ENCODE measurements at regions not wholly inside any gene's neighbourhood (a gene's known extent, or its start where the extent isn't known, plus 50 kb on each side); places are given as distances from the start of the nearest gene placed in this dataset.

GRCh38 chr4:178288462-178288861 lies 846.2 kb upstream of the AGA start:
- Histone ChIP-seq H2AFZ (ENCODE audit: low read length) (no peak overlapping the region), H3K27ac (ENCODE audit: extremely low read length, insufficient read depth, low read length) (no peak overlapping the region), H3K4me1 (ENCODE audit: insufficient read depth, low read length) (no peaks in the 10 kb centered on the region), H3K4me3 (replicated peaks in 1 of 3; ENCODE audit: insufficient read depth in 1 of 3, low read depth in 2 of 3, low read length in 3 of 3) (no peak overlapping the region), H3K79me2 (ENCODE audit: insufficient read depth, low read length) (no peaks in the 10 kb centered on the region), H3K9me3 (ENCODE audit: low read length) (no peaks in the 10 kb centered on the region), H3K4me2 (ENCODE audit: low read depth, low read length) (no peak overlapping the region), H3K36me3 (replicated peaks in 1 of 2; ENCODE audit: control insufficient read depth in 1 of 2, insufficient read depth in 2 of 2, low read length in 2 of 2) (no peaks in the 10 kb centered on the region), H3K9ac (ENCODE audit: insufficient read depth, low read depth, low read length) (no peak overlapping the region), H4K20me1 (ENCODE audit: insufficient read depth, low read length) (no peaks in the 10 kb centered on the region), H3K27me3 (ENCODE audit: control insufficient read depth in 1 of 2, insufficient read depth in 2 of 2, low read length in 2 of 2) (no peaks in the 10 kb centered on the region)
- no TSS peak for BruUV-seq (replicated peaks)
- FAIRE-seq (no peak), ATAC-seq (no peak), DNase-seq (ENCODE audit: low spot score) (no peak)
- CTCF ChIA-PET (ENCODE audit: low intra/inter-chr PET ratio, low total read pairs) = no interaction called here
- no peak for TF ChIP-seq ZNF33A (CRISPR knock-in tag; IDR thresholded peaks at IDR 0.05; ENCODE audit: borderline replicate concordance)
- no peak for TF ChIP-seq HDAC2 (CRISPR knock-in tag; IDR thresholded peaks at IDR 0.05)
- TF ChIP-seq HES4 (CRISPR knock-in tag; IDR thresholded peaks at IDR 0.05; ENCODE audit: borderline replicate concordance) = no peak
- TF ChIP-seq ZNF230 (CRISPR knock-in tag; IDR thresholded peaks at IDR 0.05) = no peak
- TF ChIP-seq ZNF564 (CRISPR knock-in tag; IDR thresholded peaks at IDR 0.05) = no peak
- TF ChIP-seq TAF1 (CRISPR knock-in tag; IDR thresholded peaks at IDR 0.05) = no peak
- no peak for TF ChIP-seq BCL3 (CRISPR knock-in tag; IDR thresholded peaks at IDR 0.05)
- intact Hi-C loops (cut with micrococcal nuclease; ENCODE audit: unreplicated experiment) = no loop called here
- in situ Hi-C loops (cut with HindIII; ENCODE audit: extremely low pct_ligation_motif_present, low pct_unique_long_range_greater_than_20kb) = no loop called here
- POLR2A ChIA-PET = no interaction called here

- FAIRE-seq (no peak), ATAC-seq (no peak), DNase-seq (ENCODE audit: low spot score) (no peak)
- H3K36me3 ChIP-seq (replicated peaks in 1 of 2; ENCODE audit: control insufficient read depth in 1 of 2, insufficient read depth in 2 of 2, low read length in 2 of 2) = no peaks in the 10 kb centered on the region
- H3K4me1 ChIP-seq (ENCODE audit: insufficient read depth, low read length) = no peaks in the 10 kb centered on the region
- H3K4me3 ChIP-seq (replicated peaks in 1 of 3; ENCODE audit: insufficient read depth in 1 of 3, low read depth in 2 of 3, low read length in 3 of 3) = no peak overlapping the region
- H3K79me2 ChIP-seq (ENCODE audit: insufficient read depth, low read length) = no peaks in the 10 kb centered on the region
- no peak overlapping the region for H3K9ac ChIP-seq (ENCODE audit: insufficient read depth, low read depth, low read length)
- POLR2A ChIA-PET = no interaction called here
- H2AFZ ChIP-seq (ENCODE audit: low read length) = no peak overlapping the region
- H3K27ac ChIP-seq (ENCODE audit: extremely low read length, insufficient read depth, low read length) = no peak overlapping the region
- no peaks in the 10 kb centered on the region for H3K9me3 ChIP-seq (ENCODE audit: low read length)
- intact Hi-C loops (cut with micrococcal nuclease; ENCODE audit: unreplicated experiment) = no loop called here
- H3K27me3 ChIP-seq (ENCODE audit: control insufficient read depth in 1 of 2, insufficient read depth in 2 of 2, low read length in 2 of 2) = no peaks in the 10 kb centered on the region
- CTCF ChIA-PET (ENCODE audit: low intra/inter-chr PET ratio, low total read pairs) = no interaction called here
- in situ Hi-C loops (cut with HindIII; ENCODE audit: extremely low pct_ligation_motif_present, low pct_unique_long_range_greater_than_20kb) = no loop called here
- H3K4me2 ChIP-seq (ENCODE audit: low read depth, low read length) = no peak overlapping the region
- no TSS peak for BruUV-seq (replicated peaks)
- H4K20me1 ChIP-seq (ENCODE audit: insufficient read depth, low read length) = no peaks in the 10 kb centered on the region
- WGBS (ENCODE audit: low lambda C conversion rate) = 2% methylated on average over 6 of the region's 6 CpGs
- TF ChIP-seq ZNF572 (CRISPR knock-in tag; IDR thresholded peaks at IDR 0.05) (no peak), ZNF441 (CRISPR knock-in tag; IDR thresholded peaks at IDR 0.05; ENCODE audit: borderline replicate concordance) (no peak), ZNF609 (CRISPR knock-in tag; IDR thresholded peaks at IDR 0.05; ENCODE audit: borderline replicate concordance) (no peak), TFDP2 (CRISPR knock-in tag; IDR thresholded peaks at IDR 0.05) (no peak), FOXP1 (IDR thresholded peaks at IDR 0.05) (no peak), FOXP1 (CRISPR knock-in tag; IDR thresholded peaks at IDR 0.05) (no peak)
These were observed 851.4 kb upstream of the AGA start for GRCh38 chr4:178293601-178294000.

Measured in HepG2 (cell line).